Neural progenitor cell (in vitro differentiated cells): ENCODE measurements at regions not wholly inside any gene's neighbourhood (a gene's known extent, or its start where the extent isn't known, plus 50 kb on each side); places are given as distances from the start of the nearest gene placed in this dataset.

Source experiments
- DNase-seq: peaks from one replicate; pipeline ENCODE4 v3.0.0-alpha.2; 2016; ENCODE audit warnings: low spot score
- H2AFZ ChIP-seq: fragments of 200-600 bp; sonication (generic); replicated peaks from 2 replicates; pipeline ENCODE4 v1.6.1; 2016; ENCODE audit warnings: antibody characterized with exemption
- H3F3A ChIP-seq: fragments of 200-600 bp; sonication (generic); 2 replicates; pipeline ENCODE4 v1.6.1; 2016; ENCODE audit warnings: antibody characterized with exemption, low read depth
- H3K27ac ChIP-seq: fragments of 200-600 bp; sonication (generic); 2 replicates; pipeline ENCODE4 v1.5.1; 2016; ENCODE audit warnings: mild to moderate bottlenecking
- H3K27me3 ChIP-seq: fragments of 200-600 bp; sonication (generic); 2 replicates; pipeline ENCODE4 v1.6.1; 2016; ENCODE audit warnings: mild to moderate bottlenecking, moderate library complexity
- H3K36me3 ChIP-seq: fragments of 200-600 bp; sonication (generic); 2 replicates; pipeline ENCODE4 v1.5.1; 2016
- H3K4me1 ChIP-seq: fragments of 200-600 bp; sonication (generic); 2 replicates; pipeline ENCODE4 v1.6.1; 2016; ENCODE audit warnings: mixed run types
- H3K4me2 ChIP-seq: fragments of 200-600 bp; sonication (generic); 2 replicates; pipeline ENCODE4 v1.6.1; 2016
- H3K4me3 ChIP-seq: fragments of 200-600 bp; sonication (generic); 2 replicates; pipeline ENCODE4 v1.5.1; 2016
- H3K79me2 ChIP-seq: fragments of 200-600 bp; sonication (generic); 2 replicates; pipeline ENCODE4 v1.6.1; 2016; ENCODE audit warnings: low read depth
- H3K9ac ChIP-seq: fragments of 200-600 bp; sonication (generic); 2 replicates; pipeline ENCODE4 v1.6.1; 2016
- H3K9me3 ChIP-seq: fragments of 200-600 bp; sonication (generic); 2 replicates; pipeline ENCODE4 v1.5.1; 2016; ENCODE audit warnings: low read depth
- H4K20me1 ChIP-seq: fragments of 200-600 bp; sonication (generic); 2 replicates; pipeline ENCODE4 v1.6.1; 2016; ENCODE audit warnings: low read depth
- H3K27ac Mint-ChIP-seq: 3 replicates; pipeline ENCODE4 v1.8.0; 2021; ENCODE audit warnings: mixed read lengths
- H3K27me3 Mint-ChIP-seq: 2 replicates; pipeline ENCODE4 v1.8.0; 2022; ENCODE audit warnings: low read depth, mild to moderate bottlenecking, inconsistent platforms, moderate library complexity, mixed read lengths; ENCODE audit not compliant: insufficient read depth
- H3K36me3 Mint-ChIP-seq: 3 replicates; pipeline ENCODE4 v1.8.0; 2021; ENCODE audit warnings: mixed read lengths
- H3K4me1 Mint-ChIP-seq: 3 replicates; pipeline ENCODE4 v1.8.0; 2021; ENCODE audit warnings: mixed read lengths
- H3K4me3 Mint-ChIP-seq: 3 replicates; pipeline ENCODE4 v1.8.0; 2021; ENCODE audit warnings: mild to moderate bottlenecking, moderate library complexity, mixed read lengths
- H3K9me3 Mint-ChIP-seq: 3 replicates; pipeline ENCODE4 v1.8.0; 2020; ENCODE audit warnings: mixed read lengths
- CTCF ChIP-seq: fragments of 200-600 bp; sonication (generic); IDR thresholded peaks from 2 replicates; pipeline ENCODE4 v1.5.1; 2017; ENCODE audit warnings: antibody characterized with exemption, mild to moderate bottlenecking
- EZH2 ChIP-seq: fragments of 200-600 bp; sonication (generic); IDR thresholded peaks from 2 replicates; pipeline ENCODE4 v1.6.1; 2017; ENCODE audit warnings: antibody characterized with exemption, mild to moderate bottlenecking, moderate library complexity
- EZH2phosphoT487 ChIP-seq: fragments of 200-600 bp; sonication (generic); IDR thresholded peaks from 2 replicates; pipeline ENCODE4 v1.6.1; 2017; ENCODE audit warnings: antibody characterized with exemption

GRCh38 chr9:115614326-115614999 lies 496.5 kb upstream of the TNC start:
- Histone ChIP-seq H2AFZ (no peak overlapping the region), H3F3A (no peaks in the 10 kb centered on the region), H3K9me3 (no peaks in the 10 kb centered on the region), H3K27ac (no peak overlapping the region), H3K79me2 (no peaks in the 10 kb centered on the region), H3K4me1 (peaks cover 5% of the 10 kb centered on the region), H3K27me3 (no peaks in the 10 kb centered on the region), H3K4me3 (no peak overlapping the region), H3K9ac (no peak overlapping the region), H3K4me2 (no peak overlapping the region), H3K36me3 (no peaks in the 10 kb centered on the region), H4K20me1 (no peaks in the 10 kb centered on the region)
- no peak for DNase-seq
- no peaks in the 10 kb centered on the region for H3K36me3 Mint-ChIP-seq
- H3K9me3 Mint-ChIP-seq = no peaks in the 10 kb centered on the region
- H3K27me3 Mint-ChIP-seq = peaks cover 3% of the 10 kb centered on the region
- H3K27ac Mint-ChIP-seq = no peak overlapping the region
- H3K4me3 Mint-ChIP-seq = no peak overlapping the region
- H3K4me1 Mint-ChIP-seq = no peaks in the 10 kb centered on the region
- TF ChIP-seq EZH2 (no peak), EZH2phosphoT487 (no peak), CTCF (no peak)

DNA sequence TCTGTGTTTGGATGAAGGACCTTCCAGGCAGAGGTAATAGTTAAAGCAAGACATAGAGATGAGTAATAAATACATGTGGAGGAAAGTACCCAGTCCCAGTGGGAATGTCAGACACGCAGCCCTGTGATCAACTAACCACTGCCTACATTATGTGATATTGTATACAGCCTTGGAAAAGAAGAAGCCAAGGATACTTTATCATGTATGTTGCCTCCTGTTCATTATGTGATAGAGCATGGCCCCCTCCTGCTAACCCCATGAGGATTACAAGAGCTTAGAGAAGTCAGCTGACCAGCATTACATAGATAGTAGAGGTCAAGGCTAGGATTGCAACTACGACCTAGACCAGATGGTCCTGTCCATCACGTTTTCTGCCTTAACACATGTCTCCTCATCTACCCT lies 497.0 kb upstream of the TNC start:
- Histone ChIP-seq H4K20me1 (no peaks in the 10 kb centered on the region), H3K4me3 (no peak overlapping the region)
- TF ChIP-seq CTCF (no peak), EZH2 (no peak), EZH2phosphoT487 (no peak)

GRCh38 chr9:115615821-115616665 lies 498.1 kb upstream of the TNC start:
- Histone ChIP-seq H3K79me2 (no peaks in the 10 kb centered on the region), H2AFZ (peak overlapping the region; percentile 58), H3K9ac (no peak overlapping the region), H3K27ac (no peak overlapping the region), H3K9me3 (no peaks in the 10 kb centered on the region), H4K20me1 (no peaks in the 10 kb centered on the region), H3K4me3 (no peak overlapping the region), H3K27me3 (no peaks in the 10 kb centered on the region), H3F3A (no peaks in the 10 kb centered on the region), H3K36me3 (no peaks in the 10 kb centered on the region), H3K4me2 (no peak overlapping the region), H3K4me1 (peaks cover 5% of the 10 kb centered on the region)
- Mint-ChIP-seq H3K27me3 (peaks cover 5% of the 10 kb centered on the region), H3K4me3 (no peak overlapping the region), H3K36me3 (no peaks in the 10 kb centered on the region), H3K4me1 (no peaks in the 10 kb centered on the region), H3K27ac (no peak overlapping the region), H3K9me3 (peaks cover 5% of the 10 kb centered on the region)
- TF ChIP-seq EZH2phosphoT487 = no peak
- no peak for TF ChIP-seq CTCF
- no peak for TF ChIP-seq EZH2
- no peak for DNase-seq

More for the DNA sequence above, 497.0 kb upstream of the TNC start:
- no peak overlapping the region for H3K4me3 Mint-ChIP-seq
- H3K27me3 ChIP-seq = no peaks in the 10 kb centered on the region
- no peaks in the 10 kb centered on the region for H3K9me3 ChIP-seq
- peaks cover under 1% of the 10 kb centered on the region for H3K9me3 Mint-ChIP-seq
- peaks cover 3% of the 10 kb centered on the region for H3K27me3 Mint-ChIP-seq
- H3K36me3 ChIP-seq = no peaks in the 10 kb centered on the region
- no peak overlapping the region for H3K4me2 ChIP-seq
- H3K4me1 Mint-ChIP-seq = no peaks in the 10 kb centered on the region
- H3K27ac Mint-ChIP-seq = no peak overlapping the region
- H2AFZ ChIP-seq = no peak overlapping the region
- no peaks in the 10 kb centered on the region for H3F3A ChIP-seq
- H3K9ac ChIP-seq = no peak overlapping the region
- no peak overlapping the region for H3K27ac ChIP-seq
- no peak for DNase-seq
- no peaks in the 10 kb centered on the region for H3K79me2 ChIP-seq
- no peaks in the 10 kb centered on the region for H3K36me3 Mint-ChIP-seq
- peaks cover 5% of the 10 kb centered on the region for H3K4me1 ChIP-seq
